PFSK-1 (cell line): ENCODE measurements at regions not wholly inside any gene's neighbourhood (a gene's known extent, or its start where the extent isn't known, plus 50 kb on each side); places are given as distances from the start of the nearest gene placed in this dataset.

Experiments used
- FOXP2 ChIP-seq: optimal IDR thresholded peaks from 2 replicates; pipeline ENCODE3; 2011; ENCODE audit warnings: borderline replicate concordance, control low read depth, inconsistent platforms; ENCODE audit not compliant: insufficient read depth; ENCODE audit errors: extremely low read length, extremely low read depth
- POLR2AphosphoS5 ChIP-seq: IDR thresholded peaks from 2 replicates; pipeline ENCODE4 v1.6.1; 2012; ENCODE audit warnings: low read depth, mild to moderate bottlenecking, control low read depth, low read length, moderate library complexity
- REST ChIP-seq, 2 experiments: IDR thresholded peaks; 2 replicates each; pipeline versions ENCODE4 v1.6.1 to v1.8.0; 2011 to 2012; ENCODE audit warnings: low read depth in 2 of 2, low read length in 2 of 2, control low read depth in 1 of 2, inconsistent platforms in 1 of 2, mild to moderate bottlenecking in 1 of 2, moderate library complexity in 1 of 2; ENCODE audit not compliant: insufficient read depth in 1 of 2
- SIN3A ChIP-seq: IDR thresholded peaks from 2 replicates; pipeline ENCODE4 v1.6.1; 2012; ENCODE audit warnings: mild to moderate bottlenecking, low read length, moderate library complexity, borderline replicate concordance; ENCODE audit not compliant: insufficient read depth
- TAF1 ChIP-seq: IDR thresholded peaks from 2 replicates; pipeline ENCODE4 v1.6.1; 2012; ENCODE audit warnings: low read length, control low read depth, borderline replicate concordance; ENCODE audit not compliant: insufficient read depth

DNA sequence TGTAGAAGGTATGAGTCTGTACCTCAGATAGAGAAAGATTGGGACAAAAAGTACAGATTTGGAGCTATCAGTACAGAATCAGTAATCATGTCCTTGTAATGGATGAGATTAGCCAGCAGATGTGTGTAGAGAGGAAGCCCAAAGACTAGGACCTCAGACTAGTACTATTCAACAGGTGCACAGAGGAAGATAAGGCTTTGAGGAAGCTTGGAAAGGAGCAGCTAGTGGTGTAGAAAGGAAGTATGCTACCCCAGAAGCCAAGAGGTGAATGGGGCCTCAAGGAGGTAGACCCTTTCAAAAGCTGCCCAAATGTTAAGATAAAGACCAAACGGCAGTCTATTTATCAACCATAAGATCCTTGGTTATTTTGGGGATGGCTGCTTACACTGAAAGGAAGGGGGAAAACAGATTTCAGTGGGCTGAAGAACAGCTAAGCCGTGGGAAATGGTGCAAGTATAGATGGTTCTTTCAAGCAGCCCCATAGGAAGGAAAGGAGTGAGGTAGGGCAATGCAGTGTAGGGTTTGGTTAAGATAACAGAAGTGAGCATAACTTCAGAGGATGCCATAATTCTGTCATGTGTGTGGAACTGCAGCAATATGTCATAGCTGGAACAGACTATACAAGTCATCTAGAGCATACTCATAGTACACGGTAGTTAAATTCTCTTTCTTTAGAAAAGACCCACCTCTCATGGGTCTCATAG is 221.7 kb downstream of the HHIPL2 start:
- TF ChIP-seq POLR2AphosphoS5: no peak
- TF ChIP-seq TAF1: no peak
- TF ChIP-seq REST (IDR thresholded peaks at IDR 0.05; ENCODE audit: insufficient read depth in 1 of 2, low read depth in 2 of 2, low read length in 2 of 2): no peak
- TF ChIP-seq SIN3A: no peak
- TF ChIP-seq FOXP2: no peak
